ENCODE measurements at regions not wholly inside any gene's neighbourhood (a gene's known extent, or its start where the extent isn't known, plus 50 kb on each side); places are given as distances from the start of the nearest gene placed in this dataset.

DNA sequence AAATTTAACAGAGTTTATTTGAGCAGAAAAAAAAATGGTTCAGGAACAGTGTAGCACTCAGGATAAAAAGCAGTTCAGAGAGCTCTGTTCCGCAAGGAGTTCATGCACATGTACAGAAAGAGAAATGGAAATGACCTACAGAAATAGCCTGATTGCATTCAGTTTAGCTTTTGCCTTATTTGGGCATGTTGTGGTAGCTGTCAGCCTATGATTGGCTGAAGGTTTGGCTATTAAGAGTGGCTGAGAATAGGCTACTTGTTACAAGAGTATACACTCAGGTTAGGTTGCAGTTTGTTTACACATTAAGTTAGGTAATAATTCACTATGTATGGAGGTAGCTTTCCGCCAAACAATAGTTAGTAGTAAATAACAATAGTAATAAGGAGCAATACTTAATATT, 511.0 kb upstream of the TMPRSS15 start:
- Histone ChIP-seq H3K4me1 (no peaks in the 10 kb centered on the region), H3K27me3 (no peaks in the 10 kb centered on the region), H3K4me3 (no peak overlapping the region), H3K9me3 (no peaks in the 10 kb centered on the region), H3K27ac (no peak overlapping the region), H3K36me3 (no peaks in the 10 kb centered on the region)
- no peak for DNase-seq
- intact Hi-C loops (cut with DNase I) = no loop called here
- TF ChIP-seq POLR2A (IDR thresholded peaks at IDR 0.05) (no peak), EP300 (IDR thresholded peaks at IDR 0.05) (no peak), POLR2AphosphoS5 (IDR thresholded peaks at IDR 0.05) (no peak)
- TF ChIP-seq, protein P1, sequence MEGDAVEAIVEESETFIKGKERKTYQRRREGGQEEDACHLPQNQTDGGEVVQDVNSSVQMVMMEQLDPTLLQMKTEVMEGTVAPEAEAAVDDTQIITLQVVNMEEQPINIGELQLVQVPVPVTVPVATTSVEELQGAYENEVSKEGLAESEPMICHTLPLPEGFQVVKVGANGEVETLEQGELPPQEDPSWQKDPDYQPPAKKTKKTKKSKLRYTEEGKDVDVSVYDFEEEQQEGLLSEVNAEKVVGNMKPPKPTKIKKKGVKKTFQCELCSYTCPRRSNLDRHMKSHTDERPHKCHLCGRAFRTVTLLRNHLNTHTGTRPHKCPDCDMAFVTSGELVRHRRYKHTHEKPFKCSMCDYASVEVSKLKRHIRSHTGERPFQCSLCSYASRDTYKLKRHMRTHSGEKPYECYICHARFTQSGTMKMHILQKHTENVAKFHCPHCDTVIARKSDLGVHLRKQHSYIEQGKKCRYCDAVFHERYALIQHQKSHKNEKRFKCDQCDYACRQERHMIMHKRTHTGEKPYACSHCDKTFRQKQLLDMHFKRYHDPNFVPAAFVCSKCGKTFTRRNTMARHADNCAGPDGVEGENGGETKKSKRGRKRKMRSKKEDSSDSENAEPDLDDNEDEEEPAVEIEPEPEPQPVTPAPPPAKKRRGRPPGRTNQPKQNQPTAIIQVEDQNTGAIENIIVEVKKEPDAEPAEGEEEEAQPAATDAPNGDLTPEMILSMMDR (IDR thresholded peaks at IDR 0.05) = no peak
- 94 to 95% methylated on average over 2 of the region's 2 CpGs for WGBS, 2 donors

DNA sequence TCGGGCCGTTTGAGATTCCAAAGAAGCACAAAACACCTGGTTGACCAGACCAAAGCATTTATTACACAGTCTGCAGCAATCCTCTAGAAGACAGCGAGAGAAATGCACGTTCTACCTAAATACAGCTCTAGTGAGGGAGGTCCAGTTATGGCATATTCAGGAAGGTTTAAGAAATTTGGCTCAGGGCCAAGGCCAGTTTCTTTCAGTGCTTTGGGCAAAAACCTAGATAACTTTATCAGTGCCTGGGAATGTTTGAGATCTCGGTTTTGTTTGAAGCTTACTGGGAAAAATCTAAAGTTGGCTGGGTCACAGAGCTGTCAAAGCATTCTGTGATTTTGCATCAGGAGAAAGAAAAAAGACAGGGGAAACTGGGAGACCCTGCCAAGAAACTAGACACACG, 514.0 kb upstream of the TMPRSS15 start:
- no peaks in the 10 kb centered on the region for H3K9me3 ChIP-seq
- H3K4me1 ChIP-seq = no peaks in the 10 kb centered on the region
- no peak overlapping the region for H3K27ac ChIP-seq
- no peak for DNase-seq
- H3K36me3 ChIP-seq = no peaks in the 10 kb centered on the region
- H3K27me3 ChIP-seq = no peaks in the 10 kb centered on the region
- 84% methylated on average over 6 of the region's 6 CpGs for WGBS, 2 donors
- TF ChIP-seq POLR2A (IDR thresholded peaks at IDR 0.05) (no peak), EP300 (IDR thresholded peaks at IDR 0.05) (no peak), POLR2AphosphoS5 (IDR thresholded peaks at IDR 0.05) (no peak)
- TF ChIP-seq, protein P1 (IDR thresholded peaks at IDR 0.05) = no peak
- intact Hi-C loops (cut with DNase I) = no loop called here
- no peak overlapping the region for H3K4me3 ChIP-seq

DNA sequence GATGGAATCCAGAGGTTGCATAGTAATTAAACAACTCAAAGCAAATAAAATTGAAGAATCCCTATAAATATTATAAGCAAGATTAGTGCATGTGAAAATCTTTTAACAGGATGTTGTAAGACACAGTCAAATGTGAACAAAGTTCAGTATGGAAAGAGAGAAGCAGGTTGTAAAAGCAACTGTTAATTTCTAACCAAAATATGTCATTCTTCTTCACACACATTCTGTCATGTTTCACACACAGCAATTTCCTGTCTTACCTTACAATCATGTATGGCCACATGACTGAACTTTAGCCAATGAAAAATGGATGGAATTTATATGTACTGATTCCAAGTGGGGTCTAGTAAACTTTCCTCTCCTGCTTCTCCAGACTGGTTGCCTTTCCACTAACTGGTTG, 527.7 kb upstream of the TMPRSS15 start:
- Histone ChIP-seq H3K4me3 (no peak overlapping the region), H3K27ac (no peak overlapping the region), H3K27me3 (no peaks in the 10 kb centered on the region), H3K4me1 (peaks cover 0 to 27% (median 11%) of the 10 kb centered on the region in 4 donors), H3K36me3 (no peaks in the 10 kb centered on the region), H3K9me3 (no peaks in the 10 kb centered on the region)
- intact Hi-C loops (cut with DNase I) = no loop called here
- DNase-seq = no peak
- TF ChIP-seq, protein P1 (IDR thresholded peaks at IDR 0.05) = no peak
- TF ChIP-seq POLR2AphosphoS5 (IDR thresholded peaks at IDR 0.05) (no peak), EP300 (IDR thresholded peaks at IDR 0.05) (no peak), POLR2A (IDR thresholded peaks at IDR 0.05) (no peak)

GRCh38 chr21:18937337-18937736, 533.8 kb upstream of the TMPRSS15 start:
- Histone ChIP-seq H3K27ac (no peak overlapping the region), H3K4me3 (no peak overlapping the region), H3K36me3 (no peaks in the 10 kb centered on the region), H3K9me3 (no peaks in the 10 kb centered on the region), H3K4me1 (no peaks in the 10 kb centered on the region), H3K27me3 (no peaks in the 10 kb centered on the region)
- intact Hi-C loops (cut with DNase I) = no loop called here
- TF ChIP-seq, protein P1 (IDR thresholded peaks at IDR 0.05) = no peak
- no peak for TF ChIP-seq EP300 (IDR thresholded peaks at IDR 0.05)
- TF ChIP-seq POLR2A (IDR thresholded peaks at IDR 0.05) = no peak
- TF ChIP-seq POLR2AphosphoS5 (IDR thresholded peaks at IDR 0.05) = no peak
- 82 to 86% methylated on average over 7 of the region's 7 CpGs for WGBS, 2 donors
- no peak for DNase-seq

GRCh38 chr21:18940791-18941190, 537.2 kb upstream of the TMPRSS15 start:
- Histone ChIP-seq H3K36me3 (no peaks in the 10 kb centered on the region), H3K4me1 (no peaks in the 10 kb centered on the region), H3K9me3 (no peaks in the 10 kb centered on the region), H3K27me3 (no peaks in the 10 kb centered on the region), H3K27ac (no peak overlapping the region), H3K4me3 (no peak overlapping the region)
- DNase-seq = no peak
- WGBS, 2 donors = 87 to 92% methylated on average over 4 of the region's 4 CpGs
- intact Hi-C loops (cut with DNase I) = no loop called here
- TF ChIP-seq EP300 (IDR thresholded peaks at IDR 0.05) (no peak), POLR2AphosphoS5 (IDR thresholded peaks at IDR 0.05) (no peak), POLR2A (IDR thresholded peaks at IDR 0.05) (no peak)
- TF ChIP-seq, protein P1 (IDR thresholded peaks at IDR 0.05) = no peak
